ENCODE measurements at regions not wholly inside any gene's neighbourhood (a gene's known extent, or its start where the extent isn't known, plus 50 kb on each side); places are given as distances from the start of the nearest gene placed in this dataset.

- no peaks in the 10 kb centered on the region for H3K27me3 ChIP-seq
- TF ChIP-seq EP300 (IDR thresholded peaks at IDR 0.05) (no peak), CTCF (IDR thresholded peaks at IDR 0.05) (no peak), POLR2AphosphoS5 (IDR thresholded peaks at IDR 0.05) (no peak), POLR2A (IDR thresholded peaks at IDR 0.05) (no peak)
- no peak for DNase-seq
- intact Hi-C loops (cut with DNase I), result no loop called here
- H3K27ac ChIP-seq, result no peak overlapping the region
- H3K4me1 ChIP-seq, result no peaks in the 10 kb centered on the region
- 85 to 89% methylated on average over 2 of the region's 2 CpGs for WGBS, 2 donors
- no peak overlapping the region for H3K4me3 ChIP-seq
- H3K36me3 ChIP-seq, result no peaks in the 10 kb centered on the region
- H3K9me3 ChIP-seq, result no peaks in the 10 kb centered on the region
Measured at GRCh38 chr3:103660810-103661209, 1226.0 kb downstream of the ZPLD1 start.

- intact Hi-C loops (cut with DNase I), result no loop called here
- TF ChIP-seq POLR2AphosphoS5 (IDR thresholded peaks at IDR 0.05) (no peak), POLR2A (IDR thresholded peaks at IDR 0.05) (no peak), CTCF (IDR thresholded peaks at IDR 0.05) (no peak), EP300 (IDR thresholded peaks at IDR 0.05) (no peak)
- Histone ChIP-seq H3K27me3 (no peaks in the 10 kb centered on the region), H3K9me3 (no peaks in the 10 kb centered on the region), H3K27ac (no peak overlapping the region), H3K36me3 (no peaks in the 10 kb centered on the region), H3K4me3 (no peak overlapping the region), H3K4me1 (no peaks in the 10 kb centered on the region)
- 90 to 92% methylated on average over 3 of the region's 3 CpGs for WGBS, 2 donors
- no peak for DNase-seq
Measured at GRCh38 chr3:103662591-103662990, 1227.8 kb downstream of the ZPLD1 start.

GRCh38 chr3:103672346-103672745 lies 1237.5 kb downstream of the ZPLD1 start:
- Histone ChIP-seq H3K4me3 (no peak overlapping the region), H3K36me3 (no peaks in the 10 kb centered on the region), H3K9me3 (no peaks in the 10 kb centered on the region), H3K27ac (no peak overlapping the region), H3K27me3 (no peaks in the 10 kb centered on the region), H3K4me1 (no peaks in the 10 kb centered on the region)
- intact Hi-C loops (cut with DNase I), result no loop called here
- WGBS, 2 donors, result 33 to 68% methylated on average over 2 of the region's 2 CpGs
- DNase-seq, result no peak
- TF ChIP-seq EP300 (IDR thresholded peaks at IDR 0.05) (no peak), POLR2A (IDR thresholded peaks at IDR 0.05) (no peak), CTCF (IDR thresholded peaks at IDR 0.05) (no peak), POLR2AphosphoS5 (IDR thresholded peaks at IDR 0.05) (no peak)

- no peak for TF ChIP-seq POLR2A (IDR thresholded peaks at IDR 0.05)
- no peak for TF ChIP-seq EP300 (IDR thresholded peaks at IDR 0.05)
- no peak for TF ChIP-seq CTCF (IDR thresholded peaks at IDR 0.05)
- no peak for TF ChIP-seq POLR2AphosphoS5 (IDR thresholded peaks at IDR 0.05)
- H3K27ac ChIP-seq, result no peak overlapping the region
- intact Hi-C loops (cut with DNase I), result no loop called here
- DNase-seq, result no peak
- H3K27me3 ChIP-seq, result no peaks in the 10 kb centered on the region
- 58 to 74% methylated on average over 4 of the region's 4 CpGs for WGBS, 2 donors
- no peaks in the 10 kb centered on the region for H3K36me3 ChIP-seq
- H3K9me3 ChIP-seq, result no peaks in the 10 kb centered on the region
- no peaks in the 10 kb centered on the region for H3K4me1 ChIP-seq
- no peak overlapping the region for H3K4me3 ChIP-seq
Measured at GRCh38 chr3:103684904-103685303, 1250.1 kb downstream of the ZPLD1 start.

GRCh38 chr3:103685939-103686338 lies 1251.1 kb downstream of the ZPLD1 start:
- no peak overlapping the region for H3K27ac ChIP-seq
- H3K36me3 ChIP-seq, result no peaks in the 10 kb centered on the region
- intact Hi-C loops (cut with DNase I), result no loop called here
- H3K9me3 ChIP-seq, result no peaks in the 10 kb centered on the region
- DNase-seq, result no peak
- no peak overlapping the region for H3K4me3 ChIP-seq
- no peaks in the 10 kb centered on the region for H3K4me1 ChIP-seq
- H3K27me3 ChIP-seq, result no peaks in the 10 kb centered on the region
- 58 to 73% methylated on average over 1 of the region's 1 CpG for WGBS, 2 donors
- no peak for TF ChIP-seq POLR2A (IDR thresholded peaks at IDR 0.05)
- TF ChIP-seq POLR2AphosphoS5 (IDR thresholded peaks at IDR 0.05), result no peak
- TF ChIP-seq CTCF (IDR thresholded peaks at IDR 0.05), result no peak
- TF ChIP-seq EP300 (IDR thresholded peaks at IDR 0.05), result no peak

All from sigmoid colon (tissue), 6 donors.